Liver (tissue), 8 donors: ENCODE measurements at regions not wholly inside any gene's neighbourhood (a gene's known extent, or its start where the extent isn't known, plus 50 kb on each side); places are given as distances from the start of the nearest gene placed in this dataset.

Source experiments
- DNase-seq: peaks from one replicate; pipeline ENCODE4 v3.0.0-alpha.2; 2017; ENCODE audit warnings: low spot score
- H3K27ac ChIP-seq, 2 donors: one replicate each; pipeline ENCODE4 v1.7.0; 2013; ENCODE audit warnings: inconsistent platforms in 2 of 2, low read length in 2 of 2, control low read depth in 1 of 2, low read depth in 1 of 2, mild to moderate bottlenecking in 1 of 2
- H3K27me3 ChIP-seq, 4 donors: one replicate each; pipeline versions ENCODE4 v1.6.1 to v1.7.0; 2013; ENCODE audit warnings: low read length in 3 of 4, inconsistent platforms in 1 of 4, mild to moderate bottlenecking in 1 of 4, moderate library complexity in 1 of 4; ENCODE audit not compliant: control insufficient read depth in 4 of 4, insufficient read depth in 4 of 4
- H3K36me3 ChIP-seq, 4 donors: one replicate each; pipeline versions ENCODE4 v1.6.1 to v1.7.0; 2013; ENCODE audit warnings: low read length in 3 of 4, mild to moderate bottlenecking in 3 of 4, low read depth in 1 of 4, moderate library complexity in 1 of 4; ENCODE audit not compliant: control insufficient read depth in 4 of 4, insufficient read depth in 3 of 4
- H3K4me1 ChIP-seq, 4 donors: one replicate each; pipeline versions ENCODE4 v1.6.1 to v1.7.0; 2013; ENCODE audit warnings: low read length in 3 of 4, mild to moderate bottlenecking in 3 of 4, moderate library complexity in 1 of 4; ENCODE audit not compliant: control insufficient read depth in 4 of 4, insufficient read depth in 4 of 4
- H3K4me3 ChIP-seq, 3 donors: one replicate each; pipeline versions ENCODE4 v1.6.1 to v1.7.0; 2013; ENCODE audit warnings: low read length in 3 of 3, control low read depth in 1 of 3, low read depth in 1 of 3, mild to moderate bottlenecking in 1 of 3
- H3K9ac ChIP-seq, 2 donors: one replicate each; pipeline ENCODE4 v1.7.0; 2013; ENCODE audit warnings: low read length in 2 of 2, mild to moderate bottlenecking in 2 of 2, moderate library complexity in 2 of 2, control low read depth in 1 of 2, low read depth in 1 of 2
- H3K9me3 ChIP-seq, 4 donors: one replicate each; pipeline versions ENCODE4 v1.6.1 to v1.7.0; 2013; ENCODE audit warnings: low read length in 3 of 4; ENCODE audit not compliant: control insufficient read depth in 4 of 4
- ATF3 ChIP-seq: IDR thresholded peaks from 2 replicates; pipeline ENCODE4 v1.6.1; 2016; ENCODE audit warnings: antibody characterized with exemption
- CTCF ChIP-seq: fragments of 150-350 bp; IDR thresholded peaks from 2 replicates; pipeline ENCODE4 v1.5.1; 2017; ENCODE audit warnings: improper control_type of control experiment, low read depth, low read length; ENCODE audit not compliant: missing input control
- EGR1 ChIP-seq, 2 donors: IDR thresholded peaks; 2 replicates each; pipeline ENCODE4 v1.6.1; 2016 to 2018; ENCODE audit warnings: antibody characterized with exemption in 2 of 2, low read depth in 2 of 2
- FOXA1 ChIP-seq: IDR thresholded peaks from 2 replicates; pipeline ENCODE4 v1.6.1; 2016; ENCODE audit warnings: antibody characterized with exemption
- FOXA2 ChIP-seq: IDR thresholded peaks from 2 replicates; pipeline ENCODE4 v1.6.1; 2016; ENCODE audit warnings: antibody characterized with exemption
- HNF4A ChIP-seq, 2 donors: conservative IDR thresholded peaks; 2 replicates each; pipeline ENCODE4 v1.6.1; 2016; ENCODE audit warnings: antibody characterized with exemption in 2 of 2, mild to moderate bottlenecking in 2 of 2
- HNF4G ChIP-seq: IDR thresholded peaks from 2 replicates; pipeline ENCODE4 v1.6.1; 2016; ENCODE audit warnings: antibody characterized with exemption
- REST ChIP-seq: IDR thresholded peaks from 2 replicates; pipeline ENCODE4 v1.6.1; 2016; ENCODE audit warnings: antibody characterized with exemption, mild to moderate bottlenecking
- YY1 ChIP-seq: IDR thresholded peaks from 2 replicates; pipeline ENCODE4 v1.6.1; 2016; ENCODE audit warnings: antibody characterized with exemption, mild to moderate bottlenecking
- ZBTB33 ChIP-seq: IDR thresholded peaks from 2 replicates; pipeline ENCODE4 v1.6.1; 2016; ENCODE audit warnings: antibody characterized with exemption
- WGBS: extraction: QIAGEN DNeasy Blood & Tissue Kit; methylation state at CpG from one replicate; pipeline ENCODE4 v1.1.7; 2013; 5-methylcytosine and 5-hydroxymethylcytosine counted together
- donor health status: healthy.
- donor health status: healthy.
- donor health status: healthy.
- donor health status: healthy.
- donor health status: healthy.

GRCh38 chr2:184532551-184532950 is 65.8 kb upstream of the ZNF804A start:
- Histone ChIP-seq H3K4me3 (no peak overlapping the region), H3K27ac (no peak overlapping the region)
- no peak for TF ChIP-seq EGR1 (IDR thresholded peaks at IDR 0.05; ENCODE audit: low read depth in 2 of 2)
- no peak for TF ChIP-seq FOXA2
- TF ChIP-seq FOXA1 = no peak

GRCh38 chr2:184534986-184535385 is 63.3 kb upstream of the ZNF804A start:
- Histone ChIP-seq H3K9me3 (peaks cover 0 to 3% (median under 1%) of the 10 kb centered on the region in 4 donors), H3K9ac (no peak overlapping the region), H3K4me3 (no peak overlapping the region), H3K36me3 (no peaks in the 10 kb centered on the region), H3K27me3 (no peaks in the 10 kb centered on the region), H3K4me1 (no peaks in the 10 kb centered on the region), H3K27ac (no peak overlapping the region)
- DNase-seq = no peak
- TF ChIP-seq ZBTB33 = no peak
- TF ChIP-seq YY1 = no peak
- no peak for TF ChIP-seq REST
- no peak for TF ChIP-seq HNF4G
- TF ChIP-seq FOXA2 = no peak
- TF ChIP-seq HNF4A (conservative IDR thresholded peaks at IDR 0.05) = no peak
- TF ChIP-seq CTCF = no peak
- WGBS = 80% methylated on average over 3 of the region's 3 CpGs

More at GRCh38 chr2:184532551-184532950, 65.8 kb upstream of the ZNF804A start:
- Histone ChIP-seq H3K9me3 (peaks cover 6 to 19% (median 17%) of the 10 kb centered on the region in 4 donors), H3K36me3 (no peaks in the 10 kb centered on the region), H3K9ac (no peak overlapping the region), H3K27me3 (no peaks in the 10 kb centered on the region), H3K4me1 (no peaks in the 10 kb centered on the region)
- DNase-seq = no peak

GRCh38 chr2:184540246-184540789 is 58.0 kb upstream of the ZNF804A start:
- no peak overlapping the region for H3K27ac ChIP-seq
- H3K36me3 ChIP-seq = no peaks in the 10 kb centered on the region
- no peak overlapping the region for H3K4me3 ChIP-seq
- H3K9me3 ChIP-seq = no peaks in the 10 kb centered on the region
- no peaks in the 10 kb centered on the region for H3K4me1 ChIP-seq
- no peak overlapping the region for H3K9ac ChIP-seq
- no peaks in the 10 kb centered on the region for H3K27me3 ChIP-seq
- TF ChIP-seq FOXA2 = no peak
- no peak for TF ChIP-seq CTCF
- TF ChIP-seq ATF3 = no peak
- DNase-seq = no peak
